ENCODE measurements at regions not wholly inside any gene's neighbourhood (a gene's known extent, or its start where the extent isn't known, plus 50 kb on each side); places are given as distances from the start of the nearest gene placed in this dataset.
A peak's percentile ranks its signal among the peaks of the same experiment; 100 is the strongest.

- DNase-seq, result no peak
Measured at GRCh38 chr10:91035650-91036292, 114.9 kb upstream of the ANKRD1 start.

DNA sequence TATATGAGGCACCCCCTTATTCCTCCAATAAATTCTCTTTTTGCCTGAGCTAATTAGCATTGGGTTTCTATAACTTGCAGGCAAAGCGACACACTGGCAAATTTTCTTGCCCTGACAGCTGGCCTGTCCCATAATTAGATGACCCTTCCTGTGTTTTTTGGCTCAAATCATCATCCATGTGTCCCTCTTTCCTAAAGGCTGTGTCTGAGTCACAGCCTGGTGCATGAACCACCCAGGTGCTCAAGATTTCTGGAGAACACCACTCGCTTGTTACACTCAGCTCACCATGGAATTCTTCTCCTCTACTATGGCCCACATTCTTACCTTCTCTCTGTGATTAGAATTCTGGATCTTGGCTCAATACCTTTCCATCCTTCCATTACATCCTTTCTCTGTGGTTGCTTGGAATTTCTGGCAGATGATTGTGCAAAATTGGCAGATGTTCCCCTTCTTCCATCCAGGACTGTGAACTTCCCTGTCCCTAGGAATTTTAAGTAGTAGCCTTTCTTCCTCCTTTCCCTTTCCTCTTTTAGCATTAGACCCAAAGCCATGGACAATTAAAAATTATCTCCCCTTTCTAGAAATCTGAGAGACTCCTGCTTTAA is 116.0 kb upstream of the ANKRD1 start:
- no peak for DNase-seq

DNA sequence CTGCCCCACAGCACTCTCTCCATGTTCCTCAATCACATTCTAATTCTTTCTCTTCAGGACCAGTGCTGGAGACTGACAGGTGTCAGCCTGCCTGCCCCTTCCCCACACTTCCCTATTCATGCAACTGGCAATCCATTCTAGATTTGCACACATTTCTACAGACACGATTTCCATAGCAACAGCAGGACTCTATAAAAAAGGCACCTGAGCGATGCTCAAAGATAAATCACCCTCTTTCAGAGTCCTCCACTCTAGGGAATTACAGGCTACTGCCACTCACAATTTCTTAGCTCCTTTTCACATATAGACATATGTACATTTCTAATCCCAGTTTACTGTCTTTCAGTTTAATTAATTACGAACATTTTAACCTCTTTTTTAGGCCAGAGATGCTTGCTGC is 118.1 kb upstream of the ANKRD1 start:
- no peak for DNase-seq

- DNase-seq, result no peak
Measured at GRCh38 chr10:91040343-91040742, 119.5 kb upstream of the ANKRD1 start.

DNA sequence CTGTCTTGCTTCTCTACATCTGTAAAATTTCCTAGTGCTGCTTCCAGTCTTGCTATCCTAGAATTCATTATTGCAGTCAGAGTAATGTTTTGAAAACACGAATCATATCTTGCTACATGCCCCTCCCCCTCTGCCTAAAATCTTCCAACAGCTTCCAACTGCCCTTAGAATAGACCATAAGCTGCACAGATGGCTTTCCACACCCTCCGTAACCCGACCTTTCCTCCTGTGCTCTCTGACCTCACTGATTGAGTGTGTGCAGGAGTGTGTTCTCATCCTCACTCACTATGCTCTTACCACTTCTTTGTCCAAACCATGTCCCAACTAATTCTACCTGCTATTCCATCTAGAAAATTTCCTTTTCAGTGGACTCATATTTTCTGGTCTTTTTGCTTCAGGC is 121.2 kb upstream of the ANKRD1 start:
- DNase-seq, result no peak

- no peak for DNase-seq
Measured at GRCh38 chr10:91043173-91043910, 122.5 kb upstream of the ANKRD1 start.

GRCh38 chr10:91046869-91047268 is 126.0 kb upstream of the ANKRD1 start:
- DNase-seq, result no peak

DNA sequence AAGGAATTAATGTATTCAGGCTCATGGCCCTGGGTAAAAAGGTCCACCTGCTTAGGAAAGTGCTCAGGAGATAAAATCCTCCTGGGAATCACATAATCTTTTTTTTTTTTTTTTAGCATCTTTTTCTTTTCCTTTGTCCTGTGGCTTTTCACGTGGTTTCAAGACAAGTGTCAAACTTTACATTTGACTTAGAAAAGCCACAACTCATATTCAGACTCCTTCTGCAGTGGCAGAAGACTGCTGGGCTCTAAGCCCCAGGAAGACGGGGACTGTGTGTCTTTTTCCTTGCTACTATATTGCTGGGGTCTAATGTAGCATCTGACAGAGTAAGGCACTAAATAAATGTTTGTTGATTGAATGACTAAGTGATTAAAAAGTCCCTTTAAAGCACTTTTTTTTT is 127.5 kb upstream of the ANKRD1 start:
- no peak for DNase-seq

DNA sequence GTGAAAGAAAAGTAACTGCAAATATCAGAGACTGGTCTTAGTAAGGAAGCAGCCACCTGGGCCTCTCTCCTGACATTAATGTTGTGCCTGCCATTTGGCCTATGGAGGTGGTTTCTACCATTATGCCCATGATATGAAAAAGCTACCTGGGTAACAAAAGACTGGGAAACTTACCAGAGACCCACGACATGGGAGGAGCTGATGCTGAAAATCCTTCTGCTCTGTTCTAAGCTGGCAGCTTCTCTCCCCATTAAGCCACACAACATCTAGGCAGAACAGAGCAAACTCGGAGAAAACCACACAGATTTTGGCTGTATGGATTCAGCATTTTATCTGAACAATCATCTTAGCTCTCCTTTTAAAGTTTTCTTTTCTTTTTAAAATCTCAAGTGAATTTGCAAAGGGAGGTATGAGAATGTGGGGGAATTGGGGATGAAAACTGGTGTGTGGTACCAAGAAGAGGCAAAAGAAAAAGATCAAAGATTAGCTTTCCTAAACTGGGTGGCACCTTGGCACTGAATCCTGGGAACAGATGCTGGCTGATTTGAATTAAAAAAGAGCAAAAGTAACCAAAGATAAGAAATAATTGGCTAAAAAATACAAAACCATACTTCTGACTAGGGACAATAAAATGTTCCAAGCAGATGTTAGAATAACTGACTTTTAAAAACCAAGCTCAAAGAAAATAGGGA is 128.6 kb upstream of the ANKRD1 start:
- DNase-seq, result no peak

DNA sequence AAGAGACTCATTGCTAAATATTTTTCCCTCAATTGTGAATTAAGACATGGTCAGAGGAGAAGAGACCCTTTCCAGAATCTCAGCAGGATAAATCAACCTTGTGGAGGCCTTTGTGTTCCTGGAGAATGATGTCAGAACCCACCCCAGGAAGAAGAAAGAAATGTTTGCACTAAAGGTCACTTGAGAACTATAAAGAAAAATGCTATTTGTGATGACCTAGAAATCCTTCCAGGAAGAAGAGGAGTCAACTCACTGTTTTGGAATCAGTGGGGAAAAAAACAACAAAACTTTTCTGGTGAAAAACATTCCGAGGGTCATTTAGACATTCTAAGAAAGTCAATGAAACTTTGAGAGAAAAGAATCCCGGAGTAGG is 129.1 kb upstream of the ANKRD1 start:
- DNase-seq, result no peak

DNA sequence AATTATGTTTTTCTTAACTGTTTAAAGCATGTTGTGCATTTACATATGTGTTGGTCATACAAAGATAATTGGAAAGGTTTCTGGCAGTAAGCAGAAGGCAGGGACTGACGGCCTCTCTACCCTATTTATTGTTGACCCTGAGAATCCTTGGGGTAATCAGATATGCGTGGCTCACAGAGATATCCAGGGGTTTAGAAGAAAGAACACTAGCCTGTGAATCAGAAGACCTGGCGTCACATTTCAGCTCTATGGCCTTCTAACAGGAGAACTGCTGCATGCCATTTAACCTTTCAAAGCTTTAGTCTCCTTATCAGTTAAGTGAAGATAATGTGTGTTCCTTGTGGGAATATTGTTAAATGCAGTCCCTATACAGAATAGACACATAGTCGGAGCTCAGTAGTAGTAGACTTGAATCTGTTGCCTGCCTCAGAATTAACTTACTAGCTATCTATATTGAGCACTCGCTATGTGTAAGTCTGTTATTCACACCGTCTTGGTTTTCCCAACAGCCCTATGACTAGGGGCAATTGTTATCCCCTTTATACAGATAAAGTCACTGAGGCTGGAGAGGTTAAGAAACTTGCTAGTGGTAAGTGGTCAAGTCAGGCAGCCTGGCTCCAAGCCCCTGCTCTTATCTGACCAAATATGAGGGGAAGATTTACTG is 129.6 kb upstream of the ANKRD1 start:
- no peak for DNase-seq

- DNase-seq, result peak in 36 of 56 donors; percentile 3 to 73 (median 24)
Measured at GRCh38 chr10:91051829-91052228, 130.9 kb upstream of the ANKRD1 start.

GRCh38 chr10:91054325-91054724 is 133.4 kb upstream of the ANKRD1 start:
- DNase-seq, result no peak

DNA sequence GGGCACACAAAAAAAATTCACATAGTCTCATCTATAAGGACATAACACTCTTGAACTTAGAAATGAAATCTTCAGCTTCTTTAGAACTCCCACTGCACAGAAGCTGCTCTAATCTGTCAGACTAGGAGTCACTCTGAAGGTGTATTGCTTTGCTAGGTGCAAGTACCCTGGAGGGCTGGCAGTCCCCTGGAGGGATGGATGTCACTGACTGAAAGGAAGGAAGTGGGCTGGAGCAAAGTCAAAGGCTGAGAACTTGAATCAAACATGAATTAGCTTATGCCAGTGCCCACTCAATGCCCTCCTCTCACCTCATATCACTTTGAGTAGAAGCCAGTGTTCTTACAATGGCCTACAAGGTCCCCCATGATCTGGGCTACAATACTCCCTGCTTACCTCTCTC is 140.3 kb upstream of the ANKRD1 start:
- no peak for DNase-seq

DNA sequence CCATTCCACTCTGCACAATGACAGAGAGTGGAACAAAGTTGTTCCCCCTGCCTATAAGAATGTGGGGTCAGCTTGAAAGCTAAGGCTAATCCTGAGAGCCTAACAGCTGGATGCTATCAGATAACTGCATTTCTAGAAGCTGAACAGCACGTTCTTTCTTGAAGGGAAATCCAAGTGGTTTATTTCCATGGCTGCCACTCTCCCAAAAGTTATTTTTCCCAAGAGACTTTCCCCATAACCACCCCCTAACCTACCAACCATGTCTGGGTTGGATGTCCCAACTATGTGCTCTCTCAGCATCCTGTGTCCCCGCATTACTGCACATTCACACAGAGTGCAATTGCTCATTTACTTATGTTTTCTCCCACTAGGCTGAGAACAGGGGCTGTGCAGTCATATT is 140.7 kb upstream of the ANKRD1 start:
- no peak for DNase-seq

GRCh38 chr10:91062091-91062490 is 141.2 kb upstream of the ANKRD1 start:
- no peak for DNase-seq

- no peak for DNase-seq
Measured at GRCh38 chr10:91071786-91072185, 148.7 kb upstream of the PCGF5 start.

GRCh38 chr10:91073286-91073979 is 147.0 kb upstream of the PCGF5 start:
- DNase-seq, result no peak

- DNase-seq, result no peak
Measured at GRCh38 chr10:91076991-91077548, 143.4 kb upstream of the PCGF5 start.

DNA sequence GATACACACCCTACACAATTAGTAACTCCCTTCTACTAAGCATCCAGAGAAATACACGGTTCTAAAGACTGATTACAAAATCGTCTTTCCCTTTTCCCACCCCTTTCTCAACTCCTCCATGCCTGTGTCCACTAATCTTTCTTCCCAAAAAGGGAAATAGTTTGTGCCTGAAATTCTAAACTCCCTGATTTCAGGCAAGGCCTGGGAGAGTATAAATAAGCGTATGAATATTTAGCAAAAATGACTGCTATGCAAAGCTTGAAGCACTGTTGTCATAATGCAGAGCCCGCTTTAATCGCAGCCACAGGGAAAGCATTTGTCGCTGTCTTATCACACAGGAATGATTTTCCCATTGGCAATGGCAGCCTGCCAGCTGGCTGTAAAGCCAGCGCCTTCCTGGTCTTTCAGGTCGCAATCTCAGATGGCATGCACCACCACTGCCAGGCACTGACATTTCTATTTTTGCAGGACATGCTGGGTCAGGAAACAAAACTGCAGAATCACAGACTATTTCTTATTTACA is 142.9 kb upstream of the PCGF5 start:
- peak in 5 of 56 donors; percentile 5 to 33 (median 11) for DNase-seq

DNA sequence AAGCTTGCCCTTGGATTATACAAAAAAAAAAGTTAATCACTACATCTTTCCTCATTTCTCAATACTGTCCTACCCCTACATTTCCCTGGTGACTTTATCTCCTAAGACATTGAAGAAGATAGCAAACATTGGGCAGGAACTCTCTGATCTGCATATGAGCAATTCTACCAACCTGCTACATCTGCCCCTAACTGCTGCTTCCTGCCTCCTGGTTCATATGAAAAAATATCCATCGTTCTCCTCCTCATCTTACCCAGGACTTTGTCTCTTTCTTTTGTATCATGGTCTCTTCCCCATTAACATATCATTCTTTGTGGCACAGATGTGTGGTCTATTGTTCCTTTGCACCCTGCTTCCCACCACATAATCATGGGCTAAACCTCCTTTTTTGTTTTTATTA is 139.7 kb upstream of the PCGF5 start:
- no peak for DNase-seq
